Natural killer cell treated with Interleukin-12 subunit alpha and Interleukin-12 subunit beta and Interleukin-15 and Interleukin-18, amount 100 ng/mL, for 72 hours (primary cell): ENCODE measurements at regions not wholly inside any gene's neighbourhood (a gene's known extent, or its start where the extent isn't known, plus 50 kb on each side); places are given as distances from the start of the nearest gene placed in this dataset.
"Not testable (repeated sequence)": the region's sequence is repeated elsewhere in the genome, so short reads cannot be mapped to it uniquely, and the experiment has no call there.

Source experiments
- ATAC-seq, 2 donors: fragments of 150-1000 bp; cut with Tn5 transposase in 1 of 2; sonication (Bioruptor Pico), chemical (Tn5 transposase) in 1 of 2; 2 replicates each; pipeline ENCODE4 v1.10.0; 2021
- DNase-seq: peaks from one replicate; pipeline ENCODE4 v3.0.0; 2022; ENCODE audit warnings: low spot score
- H3K27ac Mint-ChIP-seq, 2 donors: 1 replicate in 1 of 2; 2 replicates in 1 of 2; pipeline ENCODE4 v1.8.0; 2022; ENCODE audit warnings: mixed read lengths in 2 of 2, mild to moderate bottlenecking in 1 of 2, moderate library complexity in 1 of 2
- H3K27me3 Mint-ChIP-seq, 2 donors: 1 replicate in 1 of 2; 2 replicates in 1 of 2; pipeline ENCODE4 v1.8.0; 2022; ENCODE audit warnings: mixed read lengths in 2 of 2
- H3K36me3 Mint-ChIP-seq: one replicate; pipeline ENCODE4 v1.8.0; 2022; ENCODE audit warnings: mixed read lengths
- H3K4me1 Mint-ChIP-seq, 2 donors: 1 replicate in 1 of 2; 2 replicates in 1 of 2; pipeline ENCODE4 v1.8.0; 2022; ENCODE audit warnings: low read depth in 2 of 2, mixed read lengths in 2 of 2, mild to moderate bottlenecking in 1 of 2
- H3K4me3 Mint-ChIP-seq: one replicate; pipeline ENCODE4 v1.8.0; 2022; ENCODE audit warnings: mixed read lengths
- H3K9me3 Mint-ChIP-seq: 2 replicates; pipeline ENCODE4 v1.8.0; 2022; ENCODE audit warnings: mixed read lengths

DNA sequence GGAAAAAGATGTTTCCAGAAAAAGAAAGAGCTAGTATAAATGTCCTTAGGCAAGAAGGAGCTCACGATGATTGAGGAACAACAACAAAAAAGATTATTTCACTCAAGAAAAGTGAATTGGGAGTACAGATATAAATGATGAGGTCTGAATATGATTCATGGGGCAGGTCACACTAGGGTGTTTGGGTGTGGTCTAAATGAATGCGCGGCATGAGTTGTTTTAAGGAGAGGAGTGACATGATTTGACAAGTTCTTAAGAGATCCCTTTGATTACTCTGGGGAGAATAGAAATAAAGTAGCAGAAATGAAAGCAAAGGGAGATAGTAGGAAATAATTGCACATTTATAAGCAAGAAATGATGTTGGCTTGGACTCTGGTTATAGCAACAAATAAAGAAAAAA lies 59.3 kb downstream of the NUTM2D start:
- H3K27me3 Mint-ChIP-seq: peaks cover 8 to 22% of the 10 kb centered on the region in 2 donors
- not testable (repeated sequence) for ATAC-seq, DNase-seq

GRCh38 chr10:87422641-87423040 lies 65.1 kb downstream of the NUTM2D start:
- peaks cover 0 to 12% of the 10 kb centered on the region in 2 donors for H3K27me3 Mint-ChIP-seq
- H3K36me3 Mint-ChIP-seq, H3K27ac Mint-ChIP-seq, H3K4me3 Mint-ChIP-seq, ATAC-seq, DNase-seq, H3K4me1 Mint-ChIP-seq, H3K9me3 Mint-ChIP-seq: not testable (repeated sequence)

More for the DNA sequence above, 59.3 kb downstream of the NUTM2D start:
- H3K27ac Mint-ChIP-seq, H3K4me1 Mint-ChIP-seq, H3K9me3 Mint-ChIP-seq, H3K36me3 Mint-ChIP-seq, H3K4me3 Mint-ChIP-seq: not testable (repeated sequence)

DNA sequence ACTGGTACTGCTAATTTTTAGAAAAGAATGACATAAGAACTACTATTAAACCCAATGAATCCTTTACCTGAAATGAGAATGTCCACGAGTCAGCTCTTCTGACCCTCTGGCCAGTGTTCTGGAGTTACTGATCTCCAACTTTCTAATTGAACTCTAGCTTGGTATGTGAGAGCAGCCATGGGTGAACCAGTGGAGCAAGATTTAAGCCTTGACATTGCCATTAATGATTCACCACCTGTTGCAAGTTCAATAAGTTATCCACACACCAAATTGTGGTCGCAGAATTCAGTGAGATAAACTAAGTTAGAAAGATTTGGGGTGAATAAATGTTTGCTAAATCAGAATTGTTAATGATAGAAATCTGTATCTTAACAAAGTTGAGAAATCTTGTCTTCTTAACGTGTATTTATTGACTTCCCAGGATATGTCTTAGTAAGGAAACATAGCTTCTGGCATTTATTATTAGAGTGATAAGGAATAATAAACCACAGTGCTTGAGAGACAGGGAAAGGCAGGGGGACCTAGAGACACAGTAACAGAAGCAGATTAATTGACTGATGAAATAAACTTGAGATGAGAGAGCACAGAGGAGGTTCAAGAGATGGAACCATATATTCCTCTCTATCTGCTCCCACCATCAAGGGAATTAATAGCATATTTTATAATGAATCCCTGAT lies 67.3 kb downstream of the NUTM2D start:
- H3K9me3 Mint-ChIP-seq, H3K4me3 Mint-ChIP-seq, DNase-seq, H3K4me1 Mint-ChIP-seq, H3K27ac Mint-ChIP-seq, ATAC-seq, H3K36me3 Mint-ChIP-seq: not testable (repeated sequence)
- H3K27me3 Mint-ChIP-seq: peaks cover 0 to 20% of the 10 kb centered on the region in 2 donors

DNA sequence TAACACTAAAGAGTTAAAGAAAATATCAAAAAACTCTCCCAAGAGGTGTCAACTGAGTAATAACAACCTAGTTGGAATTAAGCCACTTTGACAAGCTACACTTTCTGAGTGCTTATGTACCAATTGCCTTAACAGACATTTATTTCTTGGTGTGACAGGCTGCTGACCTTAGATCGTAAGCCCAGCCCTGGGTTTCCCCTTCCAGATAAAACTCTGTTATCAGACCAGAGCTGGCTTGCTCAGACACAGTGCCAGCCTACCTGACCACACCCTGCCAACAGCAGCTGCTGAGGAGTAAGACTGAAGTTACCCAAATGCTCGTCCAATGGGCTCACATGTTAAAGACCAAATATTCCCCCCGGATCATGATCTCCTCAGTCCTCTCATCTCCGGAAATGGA lies 70.9 kb upstream of the MINPP1 start:
- not testable (repeated sequence) for H3K27ac Mint-ChIP-seq, H3K27me3 Mint-ChIP-seq, DNase-seq, ATAC-seq, H3K4me1 Mint-ChIP-seq, H3K36me3 Mint-ChIP-seq, H3K9me3 Mint-ChIP-seq, H3K4me3 Mint-ChIP-seq

GRCh38 chr10:87435295-87435826 lies 69.3 kb upstream of the MINPP1 start:
- DNase-seq, ATAC-seq, H3K9me3 Mint-ChIP-seq, H3K27ac Mint-ChIP-seq, H3K27me3 Mint-ChIP-seq, H3K4me1 Mint-ChIP-seq, H3K36me3 Mint-ChIP-seq, H3K4me3 Mint-ChIP-seq: not testable (repeated sequence)

- not testable (repeated sequence) for H3K27ac Mint-ChIP-seq, DNase-seq
- ATAC-seq: peak; percentile 89
These were observed 68.6 kb upstream of the MINPP1 start for GRCh38 chr10:87436104-87436503.

GRCh38 chr10:87437450-87437849 lies 67.2 kb upstream of the MINPP1 start:
- not testable (repeated sequence) for H3K4me3 Mint-ChIP-seq, H3K4me1 Mint-ChIP-seq, H3K36me3 Mint-ChIP-seq, H3K27me3 Mint-ChIP-seq, ATAC-seq, DNase-seq, H3K9me3 Mint-ChIP-seq, H3K27ac Mint-ChIP-seq

More at GRCh38 chr10:87436104-87436503, 68.6 kb upstream of the MINPP1 start:
- H3K9me3 Mint-ChIP-seq, H3K4me3 Mint-ChIP-seq, H3K27me3 Mint-ChIP-seq, H3K4me1 Mint-ChIP-seq, H3K36me3 Mint-ChIP-seq: not testable (repeated sequence)
